ENCODE measurements at regions not wholly inside any gene's neighbourhood (a gene's known extent, or its start where the extent isn't known, plus 50 kb on each side); places are given as distances from the start of the nearest gene placed in this dataset.

GRCh38 chr6:119603501-119603900 is 253.9 kb upstream of the MAN1A1 start:
- ATAC-seq (no peak), DNase-seq (ENCODE audit: low spot score) (no peak)
- Mint-ChIP-seq H3K27ac (no peak overlapping the region), H3K9me3 (no peaks in the 10 kb centered on the region), H3K27me3 (ENCODE audit: low read depth) (no peaks in the 10 kb centered on the region), H3K36me3 (no peaks in the 10 kb centered on the region), H3K4me1 (no peaks in the 10 kb centered on the region), H3K4me3 (no peak overlapping the region)
- POLR2A ChIA-PET, result no interaction called here
- CTCF ChIA-PET, result no interaction called here
- TF ChIP-seq NFYB (CRISPR knock-in tag; conservative IDR thresholded peaks at IDR 0.05; ENCODE audit: low read depth) (no peak), TEAD4 (CRISPR knock-in tag; IDR thresholded peaks at IDR 0.05) (no peak), GABPB1 (CRISPR knock-in tag; IDR thresholded peaks at IDR 0.05) (no peak)
- TF ChIP-seq, protein P1, sequence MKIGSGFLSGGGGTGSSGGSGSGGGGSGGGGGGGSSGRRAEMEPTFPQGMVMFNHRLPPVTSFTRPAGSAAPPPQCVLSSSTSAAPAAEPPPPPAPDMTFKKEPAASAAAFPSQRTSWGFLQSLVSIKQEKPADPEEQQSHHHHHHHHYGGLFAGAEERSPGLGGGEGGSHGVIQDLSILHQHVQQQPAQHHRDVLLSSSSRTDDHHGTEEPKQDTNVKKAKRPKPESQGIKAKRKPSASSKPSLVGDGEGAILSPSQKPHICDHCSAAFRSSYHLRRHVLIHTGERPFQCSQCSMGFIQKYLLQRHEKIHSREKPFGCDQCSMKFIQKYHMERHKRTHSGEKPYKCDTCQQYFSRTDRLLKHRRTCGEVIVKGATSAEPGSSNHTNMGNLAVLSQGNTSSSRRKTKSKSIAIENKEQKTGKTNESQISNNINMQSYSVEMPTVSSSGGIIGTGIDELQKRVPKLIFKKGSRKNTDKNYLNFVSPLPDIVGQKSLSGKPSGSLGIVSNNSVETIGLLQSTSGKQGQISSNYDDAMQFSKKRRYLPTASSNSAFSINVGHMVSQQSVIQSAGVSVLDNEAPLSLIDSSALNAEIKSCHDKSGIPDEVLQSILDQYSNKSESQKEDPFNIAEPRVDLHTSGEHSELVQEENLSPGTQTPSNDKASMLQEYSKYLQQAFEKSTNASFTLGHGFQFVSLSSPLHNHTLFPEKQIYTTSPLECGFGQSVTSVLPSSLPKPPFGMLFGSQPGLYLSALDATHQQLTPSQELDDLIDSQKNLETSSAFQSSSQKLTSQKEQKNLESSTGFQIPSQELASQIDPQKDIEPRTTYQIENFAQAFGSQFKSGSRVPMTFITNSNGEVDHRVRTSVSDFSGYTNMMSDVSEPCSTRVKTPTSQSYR (CRISPR knock-in tag; IDR thresholded peaks at IDR 0.05), result no peak

GRCh38 chr6:119602215-119603178 is 252.9 kb upstream of the MAN1A1 start:
- ChIA-PET POLR2A (no interaction called here), CTCF (no interaction called here)
- no peak overlapping the region for H3K27ac Mint-ChIP-seq
- no peak for DNase-seq (ENCODE audit: low spot score)
- H3K27me3 Mint-ChIP-seq (ENCODE audit: low read depth), result no peaks in the 10 kb centered on the region
- TF ChIP-seq TP53 (CRISPR knock-in tag; IDR thresholded peaks at IDR 0.05) (no peak), KAT7 (CRISPR knock-in tag; IDR thresholded peaks at IDR 0.05; ENCODE audit: borderline replicate concordance) (no peak), ZBTB21 (CRISPR knock-in tag; IDR thresholded peaks at IDR 0.05; ENCODE audit: borderline replicate concordance) (no peak), ZNF317 (CRISPR knock-in tag; IDR thresholded peaks at IDR 0.05; ENCODE audit: borderline replicate concordance, low read depth) (no peak), PRDM15 (CRISPR knock-in tag; IDR thresholded peaks at IDR 0.05) (no peak), FOXK1 (CRISPR knock-in tag; IDR thresholded peaks at IDR 0.05) (no peak), TEAD4 (CRISPR knock-in tag; IDR thresholded peaks at IDR 0.05) (no peak), ZNF232 (CRISPR knock-in tag; IDR thresholded peaks at IDR 0.05) (no peak), ZNF423 (CRISPR knock-in tag; IDR thresholded peaks at IDR 0.05) (no peak), ZSCAN18 (CRISPR knock-in tag; IDR thresholded peaks at IDR 0.05) (no peak)
- TF ChIP-seq, protein P2, sequence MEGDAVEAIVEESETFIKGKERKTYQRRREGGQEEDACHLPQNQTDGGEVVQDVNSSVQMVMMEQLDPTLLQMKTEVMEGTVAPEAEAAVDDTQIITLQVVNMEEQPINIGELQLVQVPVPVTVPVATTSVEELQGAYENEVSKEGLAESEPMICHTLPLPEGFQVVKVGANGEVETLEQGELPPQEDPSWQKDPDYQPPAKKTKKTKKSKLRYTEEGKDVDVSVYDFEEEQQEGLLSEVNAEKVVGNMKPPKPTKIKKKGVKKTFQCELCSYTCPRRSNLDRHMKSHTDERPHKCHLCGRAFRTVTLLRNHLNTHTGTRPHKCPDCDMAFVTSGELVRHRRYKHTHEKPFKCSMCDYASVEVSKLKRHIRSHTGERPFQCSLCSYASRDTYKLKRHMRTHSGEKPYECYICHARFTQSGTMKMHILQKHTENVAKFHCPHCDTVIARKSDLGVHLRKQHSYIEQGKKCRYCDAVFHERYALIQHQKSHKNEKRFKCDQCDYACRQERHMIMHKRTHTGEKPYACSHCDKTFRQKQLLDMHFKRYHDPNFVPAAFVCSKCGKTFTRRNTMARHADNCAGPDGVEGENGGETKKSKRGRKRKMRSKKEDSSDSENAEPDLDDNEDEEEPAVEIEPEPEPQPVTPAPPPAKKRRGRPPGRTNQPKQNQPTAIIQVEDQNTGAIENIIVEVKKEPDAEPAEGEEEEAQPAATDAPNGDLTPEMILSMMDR (IDR thresholded peaks at IDR 0.05), result no peak
- no peaks in the 10 kb centered on the region for H3K4me1 Mint-ChIP-seq
- H3K4me3 Mint-ChIP-seq, result no peak overlapping the region
- ATAC-seq, result no peak
- H3K9me3 Mint-ChIP-seq, result peaks cover 3% of the 10 kb centered on the region
- no peaks in the 10 kb centered on the region for H3K36me3 Mint-ChIP-seq
